CD4-positive, alpha-beta T cell (primary cell): ENCODE measurements at regions not wholly inside any gene's neighbourhood (a gene's known extent, or its start where the extent isn't known, plus 50 kb on each side); places are given as distances from the start of the nearest gene placed in this dataset.

Experiments used
- ATAC-seq: fragments of 200-7000 bp; cut with Tn5 transposase; one replicate; pipeline ENCODE4 v1.10.0; 2022; ENCODE audit warnings: mild to moderate bottlenecking; ENCODE audit not compliant: poor library complexity
- CTCF ChIA-PET: fragments of 350-600 bp; sonication (Branson Sonifier 250); formaldehyde crosslinking; loops from one replicate; lab custom pipeline; 2021; ENCODE audit warnings: antibody characterized with exemption, inconsistent platforms; lab: Charles Lee
- POLR2A ChIA-PET: fragments of 350-600 bp; sonication (Branson Sonifier 250); formaldehyde crosslinking; loops from one replicate; lab custom pipeline; 2021; ENCODE audit warnings: antibody characterized with exemption, inconsistent platforms; lab: Charles Lee
- DNase-seq, 14 experiments: peaks; one replicate each; pipeline ENCODE4 v3.0.0-alpha.2; 2013 to 2020; ENCODE audit warnings: mixed read lengths in 2 of 14
- H3K27ac ChIP-seq, 2 donors: one replicate each; pipeline versions ENCODE4 v1.5.1 to v1.7.0; 2013; ENCODE audit warnings: low read length in 2 of 2, low read depth in 1 of 2, mild to moderate bottlenecking in 1 of 2
- H3K27me3 ChIP-seq, 2 experiments: 1 replicate in 1 of 2; 2 replicates in 1 of 2; pipeline versions ENCODE4 v1.6.1 to v1.7.0; 2013; ENCODE audit warnings: low read length in 2 of 2, control low read depth in 1 of 2, mild to moderate bottlenecking in 1 of 2, moderate library complexity in 1 of 2; ENCODE audit not compliant: insufficient read depth in 2 of 2, control insufficient read depth in 1 of 2
- H3K36me3 ChIP-seq: one replicate; pipeline ENCODE4 v1.6.1; 2013; ENCODE audit warnings: low read length, control low read depth; ENCODE audit not compliant: insufficient read depth
- H3K4me1 ChIP-seq: one replicate; pipeline ENCODE4 v1.6.1; 2013; ENCODE audit warnings: low read length, control low read depth; ENCODE audit not compliant: insufficient read depth
- H3K4me3 ChIP-seq: one replicate; pipeline ENCODE4 v1.5.1; 2013; ENCODE audit warnings: mild to moderate bottlenecking, low read length, moderate library complexity
- H3K9me3 ChIP-seq, 2 experiments: 1 replicate in 1 of 2; 2 replicates in 1 of 2; pipeline versions ENCODE4 v1.6.1 to v1.7.0; 2013; ENCODE audit warnings: low read length in 2 of 2, mild to moderate bottlenecking in 2 of 2, control low read depth in 1 of 2, moderate library complexity in 1 of 2; ENCODE audit not compliant: control insufficient read depth in 1 of 2, insufficient read depth in 1 of 2
- H3K27ac Mint-ChIP-seq: one replicate; pipeline ENCODE4 v1.8.0; 2020; ENCODE audit warnings: mixed read lengths
- H3K27me3 Mint-ChIP-seq: one replicate; pipeline ENCODE4 v1.8.0; 2021; ENCODE audit warnings: mixed read lengths
- H3K36me3 Mint-ChIP-seq: one replicate; pipeline ENCODE4 v1.8.0; 2021; ENCODE audit warnings: low read depth, mixed read lengths
- H3K4me1 Mint-ChIP-seq: one replicate; pipeline ENCODE4 v1.8.0; 2021; ENCODE audit warnings: low read depth, mixed read lengths
- H3K4me3 Mint-ChIP-seq: one replicate; pipeline ENCODE4 v1.8.0; 2020; ENCODE audit warnings: mild to moderate bottlenecking, mixed read lengths
- H3K9me3 Mint-ChIP-seq: one replicate; pipeline ENCODE4 v1.8.0; 2020; ENCODE audit warnings: mixed read lengths
- CTCF ChIP-seq: fragments of 200-600 bp; IDR thresholded peaks from one replicate; pipeline ENCODE4 v1.8.0; 2022; ENCODE audit warnings: antibody characterized with exemption, mild to moderate bottlenecking
- intact Hi-C, 2 experiments: fragments of 100-400 bp; cut with DNase I in 1 of 2; cut with micrococcal nuclease in 1 of 2; formaldehyde crosslinking; loops; one replicate each; pipeline versions ENCODE4 v1.15.1 to v1.9.0; 2023 to 2025; cut with DNase I, micrococcal nuclease

GRCh38 chr21:24995216-24995615, 612.1 kb downstream of the MRPL39 start:
- no peaks in the 10 kb centered on the region for H3K4me1 ChIP-seq
- TF ChIP-seq CTCF, result no peak
- DNase-seq, result no peak
- Mint-ChIP-seq H3K9me3 (no peaks in the 10 kb centered on the region), H3K4me1 (no peaks in the 10 kb centered on the region), H3K36me3 (no peaks in the 10 kb centered on the region), H3K4me3 (no peak overlapping the region), H3K27me3 (no peaks in the 10 kb centered on the region), H3K27ac (no peak overlapping the region)
- no peaks in the 10 kb centered on the region for H3K9me3 ChIP-seq
- H3K27me3 ChIP-seq, result no peaks in the 10 kb centered on the region
- POLR2A ChIA-PET, result no interaction called here
- intact Hi-C loops, result no loop called here
- CTCF ChIA-PET, result no interaction called here
- no peak overlapping the region for H3K27ac ChIP-seq
- ATAC-seq, result no peak
- H3K4me3 ChIP-seq, result no peak overlapping the region
- H3K36me3 ChIP-seq, result no peaks in the 10 kb centered on the region

DNA sequence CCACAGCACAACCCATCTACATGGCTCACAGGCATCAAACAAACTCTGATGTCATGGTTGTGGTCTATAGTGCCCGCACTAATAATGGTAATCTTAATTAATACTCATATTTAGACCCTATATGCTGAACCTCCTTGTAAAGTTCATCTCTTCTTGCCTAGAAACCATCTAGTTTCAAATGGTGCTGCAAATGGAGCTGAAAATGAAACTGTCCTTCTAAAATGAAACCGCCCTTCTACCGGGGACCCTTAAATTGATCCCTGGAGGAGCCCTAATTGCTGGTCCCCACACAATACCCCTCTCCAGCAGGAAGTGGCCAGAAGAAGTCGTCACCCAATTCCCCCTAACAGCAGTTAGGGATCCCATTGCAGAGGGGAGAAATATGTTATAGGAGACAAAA, 612.6 kb downstream of the MRPL39 start:
- ChIA-PET CTCF (no interaction called here), POLR2A (no interaction called here)
- no peak for TF ChIP-seq CTCF
- intact Hi-C loops, result no loop called here
- Mint-ChIP-seq H3K9me3 (no peaks in the 10 kb centered on the region), H3K36me3 (no peaks in the 10 kb centered on the region), H3K4me3 (no peak overlapping the region), H3K27me3 (no peaks in the 10 kb centered on the region), H3K27ac (no peak overlapping the region), H3K4me1 (no peaks in the 10 kb centered on the region)
- Histone ChIP-seq H3K4me3 (no peak overlapping the region), H3K36me3 (no peaks in the 10 kb centered on the region), H3K9me3 (no peaks in the 10 kb centered on the region), H3K4me1 (no peaks in the 10 kb centered on the region), H3K27me3 (no peaks in the 10 kb centered on the region), H3K27ac (no peak overlapping the region)
- ATAC-seq, result no peak
- DNase-seq, result no peak

GRCh38 chr21:24989516-24989915, 617.8 kb downstream of the MRPL39 start:
- ChIA-PET POLR2A (no interaction called here), CTCF (no interaction called here)
- H3K27me3 ChIP-seq, result no peaks in the 10 kb centered on the region
- intact Hi-C loops, result no loop called here
- no peaks in the 10 kb centered on the region for H3K4me1 Mint-ChIP-seq
- no peak overlapping the region for H3K27ac Mint-ChIP-seq
- H3K27ac ChIP-seq, result no peak overlapping the region
- no peak for TF ChIP-seq CTCF
- no peaks in the 10 kb centered on the region for H3K36me3 ChIP-seq
- H3K4me1 ChIP-seq, result no peaks in the 10 kb centered on the region
- no peaks in the 10 kb centered on the region for H3K9me3 Mint-ChIP-seq
- no peak overlapping the region for H3K4me3 ChIP-seq
- DNase-seq (no peak), ATAC-seq (no peak)
- peaks cover 0 to 10% of the 10 kb centered on the region in 2 experiments for H3K9me3 ChIP-seq
- no peak overlapping the region for H3K4me3 Mint-ChIP-seq
- H3K36me3 Mint-ChIP-seq, result no peaks in the 10 kb centered on the region
- no peaks in the 10 kb centered on the region for H3K27me3 Mint-ChIP-seq
